ENCODE measurements at regions not wholly inside any gene's neighbourhood (a gene's known extent, or its start where the extent isn't known, plus 50 kb on each side); places are given as distances from the start of the nearest gene placed in this dataset.

DNA sequence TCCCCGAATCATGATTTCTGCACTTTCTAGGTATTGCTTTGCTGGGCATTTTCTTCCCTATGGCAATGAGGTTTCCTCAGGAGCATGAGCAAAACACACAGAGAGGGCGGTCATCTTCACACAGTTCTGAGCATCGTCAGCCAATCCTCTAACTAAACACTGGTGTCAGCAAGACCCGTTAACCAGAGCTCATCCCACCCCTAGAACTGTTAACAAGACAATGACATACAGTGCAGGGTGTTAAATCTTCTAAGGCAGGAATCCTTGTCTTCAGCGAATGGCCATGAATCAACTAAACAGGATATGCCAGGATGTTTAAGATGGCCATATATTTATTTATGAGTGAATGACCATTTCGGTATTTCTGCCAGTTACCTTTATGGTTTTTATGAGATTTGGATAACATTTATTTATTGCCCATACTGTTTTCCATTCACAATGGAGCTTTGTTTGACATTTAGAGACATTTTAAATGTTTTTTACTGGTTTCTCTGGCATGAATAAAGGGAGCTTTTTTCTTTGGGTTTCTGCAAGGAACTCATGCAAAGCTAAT is 411.5 kb upstream of the PROK2 start:
- no peak for TF ChIP-seq POLR2AphosphoS5 (IDR thresholded peaks at IDR 0.05; ENCODE audit: low read depth, low read length)
- no peak for TF ChIP-seq TAF1 (IDR thresholded peaks at IDR 0.05; ENCODE audit: borderline replicate concordance, low read depth, low read length)
